Kidney tubule cell (primary cell): ENCODE measurements at regions not wholly inside any gene's neighbourhood (a gene's known extent, or its start where the extent isn't known, plus 50 kb on each side); places are given as distances from the start of the nearest gene placed in this dataset.

Source experiments
- DNase-seq: peaks from one replicate; pipeline ENCODE4 v3.0.0-alpha.2; 2018; ENCODE audit warnings: low spot score

DNA sequence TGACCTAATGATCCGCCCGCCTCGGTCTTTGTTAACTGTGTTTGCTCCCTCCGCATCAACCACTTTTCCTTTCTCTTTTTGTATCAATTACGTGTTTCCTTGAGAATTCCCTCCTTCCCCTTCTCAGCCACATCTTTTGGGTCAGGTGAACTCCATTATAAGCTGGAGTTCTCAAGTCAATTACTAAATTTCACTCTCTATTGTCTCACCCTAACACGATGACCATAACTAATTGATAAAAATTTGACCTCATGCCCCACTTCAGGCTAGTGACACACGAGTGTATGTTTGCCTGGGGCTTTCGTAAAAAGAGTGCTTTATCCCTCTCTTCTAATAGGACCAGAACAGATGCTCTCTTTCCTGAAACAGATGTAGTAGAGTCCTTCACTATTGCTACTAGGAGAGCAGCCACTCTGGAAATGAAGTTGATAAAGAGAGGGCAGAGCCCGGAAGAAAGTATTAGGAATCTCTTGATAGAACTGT lies 403.6 kb upstream of the ANXA10 start:
- no peak for DNase-seq

DNA sequence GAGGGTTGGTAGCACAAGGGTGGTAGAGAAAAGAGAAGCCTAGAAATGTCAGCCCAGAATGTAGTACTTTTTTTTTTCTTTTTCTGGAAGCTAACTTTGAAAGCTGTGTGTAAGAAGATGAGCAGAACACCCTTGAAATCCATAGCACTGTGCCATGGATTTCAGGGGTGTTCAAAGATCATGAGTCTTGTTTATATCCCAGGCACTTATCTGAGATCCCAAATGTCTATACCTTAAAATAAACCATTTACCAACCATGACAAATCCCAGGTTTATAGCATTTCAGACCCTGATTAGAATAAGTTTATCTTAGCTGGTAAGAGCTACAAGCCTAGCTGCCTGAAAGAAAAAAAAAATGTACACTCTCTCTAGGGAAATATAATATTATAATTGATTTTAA lies 389.9 kb upstream of the ANXA10 start:
- no peak for DNase-seq

DNA sequence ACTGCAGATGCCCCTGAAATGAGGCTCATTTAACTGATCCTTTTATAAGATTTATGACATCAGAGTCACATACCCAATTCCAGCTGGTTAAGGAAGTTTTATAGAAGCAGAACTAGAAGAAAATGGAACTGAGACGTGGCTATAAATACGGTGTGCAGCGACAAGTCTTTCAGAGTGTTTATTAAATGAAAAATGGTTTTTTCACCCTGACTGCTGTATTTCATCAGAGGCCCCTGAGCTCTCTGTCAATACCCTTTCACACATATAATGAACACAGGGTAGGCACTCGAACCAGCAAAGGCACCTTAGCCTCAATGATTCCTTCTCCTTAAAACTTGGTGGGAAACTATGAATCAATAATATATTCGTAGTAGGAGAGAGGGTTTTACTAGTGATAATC lies 380.8 kb upstream of the ANXA10 start:
- no peak for DNase-seq

DNA sequence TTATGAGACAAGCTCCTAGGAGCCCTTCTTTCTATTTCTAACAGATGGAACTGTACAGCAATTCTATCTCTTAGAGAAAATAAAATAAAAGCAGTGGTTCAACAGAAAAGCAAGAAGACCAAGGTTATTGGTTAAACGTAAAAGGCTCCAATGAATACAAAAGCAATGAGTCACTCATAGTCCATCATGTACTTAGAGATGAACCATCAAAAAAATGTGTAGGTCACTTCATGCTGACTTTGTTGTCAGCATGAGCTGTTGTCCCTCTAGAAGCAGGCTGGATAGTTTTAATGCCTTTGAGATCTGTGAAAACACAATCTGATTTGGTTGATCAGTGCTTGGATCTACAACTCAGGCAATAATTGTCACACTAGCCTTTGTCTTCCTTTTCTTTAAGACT lies 378.6 kb upstream of the ANXA10 start:
- DNase-seq = no peak

DNA sequence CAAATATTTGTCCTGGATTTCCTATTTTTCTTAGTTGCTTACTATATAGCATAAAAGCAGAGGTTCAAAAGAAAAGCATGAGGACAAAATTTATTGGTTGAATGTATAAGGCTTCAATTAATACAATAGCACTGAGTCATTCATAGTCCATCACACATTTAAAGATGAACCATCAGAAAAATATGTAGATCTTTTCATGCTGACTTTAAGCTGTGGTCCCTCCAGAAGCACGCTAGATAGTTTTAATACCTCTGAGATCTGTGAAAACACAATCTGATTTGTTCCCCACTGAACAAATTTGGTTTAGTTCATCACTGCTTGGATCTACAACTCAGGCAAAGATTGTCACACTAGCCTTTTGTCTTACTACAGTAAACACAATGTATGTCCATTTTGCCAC lies 377.2 kb upstream of the ANXA10 start:
- DNase-seq = no peak

DNA sequence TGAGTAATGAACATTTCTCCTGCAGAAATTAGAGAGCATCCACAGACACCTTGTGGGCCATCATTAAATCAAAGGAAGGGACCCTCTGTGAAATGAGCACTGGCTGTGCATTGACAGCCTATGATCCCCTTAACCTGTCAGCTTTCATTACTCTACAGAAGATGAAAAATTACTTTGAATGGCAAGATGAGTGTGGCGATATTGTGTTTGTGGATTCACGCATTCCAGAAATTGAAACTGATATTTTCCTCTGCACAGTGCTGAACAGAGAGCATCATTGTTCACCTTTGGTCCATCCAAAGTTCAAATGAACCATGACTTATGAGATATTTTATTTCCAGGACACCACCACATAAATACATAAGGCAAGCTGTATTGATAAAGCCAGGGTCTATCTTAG lies 374.8 kb upstream of the ANXA10 start:
- DNase-seq = no peak

DNA sequence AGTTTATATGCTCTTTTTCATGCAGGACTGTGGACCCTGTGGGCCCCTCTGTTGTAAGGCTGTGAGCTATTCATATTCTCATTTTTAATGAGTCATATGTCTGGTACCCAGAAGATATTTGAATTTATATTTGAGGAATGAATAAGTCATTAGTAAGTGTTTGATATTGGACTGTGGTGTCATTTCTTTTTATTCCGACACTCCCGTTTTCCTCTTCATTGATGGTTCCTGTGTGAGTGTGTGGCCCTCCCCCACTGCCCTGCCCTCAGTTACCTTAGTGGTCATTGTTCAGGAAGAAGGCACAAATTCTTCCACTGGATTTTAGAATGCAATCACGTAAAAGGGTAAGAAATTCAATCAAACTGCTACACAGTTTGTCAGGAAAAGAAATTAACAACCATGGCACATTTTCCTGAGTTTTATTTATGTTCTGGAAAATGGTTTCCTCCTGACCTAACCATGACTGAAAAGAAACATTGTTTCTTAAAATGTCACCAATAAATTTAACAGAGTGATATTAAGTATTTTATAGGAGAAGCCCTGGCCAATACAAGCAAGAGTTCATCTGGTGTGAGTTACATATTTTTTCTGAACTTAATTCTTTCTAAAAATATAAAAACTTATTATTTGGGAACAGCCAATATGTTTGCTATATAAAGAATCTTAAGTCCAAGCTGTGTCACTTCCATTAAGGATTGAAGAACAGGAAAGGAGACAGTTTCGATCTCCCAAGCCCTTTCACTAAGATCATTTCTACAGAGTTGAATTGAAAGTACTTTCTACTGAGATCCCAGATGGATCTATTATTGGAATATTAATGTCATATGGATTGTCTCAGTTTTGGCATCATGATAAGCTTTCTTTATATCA lies 370.5 kb upstream of the ANXA10 start:
- DNase-seq = no peak

DNA sequence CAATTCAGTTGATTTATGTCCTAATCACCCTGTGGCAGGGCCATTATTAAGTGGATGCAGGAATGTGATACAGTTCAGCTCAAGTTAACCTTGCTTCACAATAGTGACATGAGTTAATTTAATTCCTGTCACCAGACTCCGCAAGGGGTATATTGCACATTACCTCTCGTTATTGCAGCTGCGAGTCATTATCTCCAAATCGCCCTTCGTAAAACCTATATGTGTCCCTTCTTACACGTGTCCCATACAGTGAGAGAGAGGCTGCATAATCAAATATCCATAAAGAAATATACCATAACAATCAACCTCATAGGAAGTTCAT lies 369.9 kb upstream of the ANXA10 start:
- no peak for DNase-seq

DNA sequence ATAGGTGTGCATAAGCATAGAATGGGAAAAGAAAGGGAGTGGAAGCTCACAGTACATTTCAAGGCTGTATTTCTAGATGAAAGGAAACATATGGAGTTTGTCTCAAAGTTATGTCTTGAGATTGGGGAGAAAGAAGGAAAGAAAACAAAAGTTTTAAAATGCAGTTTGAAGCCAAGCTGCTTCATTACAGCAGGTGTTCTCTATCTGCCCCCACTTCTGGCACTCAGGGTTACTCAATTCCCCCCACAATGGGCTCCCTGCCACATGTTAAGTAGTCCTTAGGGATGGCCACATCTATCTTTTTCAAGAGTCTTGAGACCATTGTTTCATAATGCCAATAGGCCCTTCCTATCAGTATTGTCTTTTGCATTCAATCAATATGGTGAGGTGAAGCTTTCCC lies 367.4 kb upstream of the ANXA10 start:
- no peak for DNase-seq

DNA sequence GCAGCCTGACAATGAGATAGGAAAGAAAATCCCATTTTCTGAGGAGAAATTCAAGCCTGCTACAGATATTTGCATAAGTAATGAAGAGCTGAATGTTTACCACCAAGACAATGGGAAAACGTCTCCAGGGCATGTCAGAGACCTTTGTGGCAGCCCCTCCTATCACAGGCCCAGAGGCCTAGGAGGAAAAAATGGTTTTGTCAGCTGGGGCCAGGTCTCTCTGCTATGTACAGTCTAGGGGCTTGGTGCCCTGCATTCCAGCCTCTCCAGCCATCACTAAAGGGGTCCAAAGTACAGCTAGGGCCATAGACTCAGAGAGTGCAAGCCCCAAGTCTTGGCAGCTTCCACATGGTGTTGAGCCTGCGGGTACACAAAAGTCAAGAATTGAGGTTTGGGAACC lies 361.6 kb upstream of the ANXA10 start:
- no peak for DNase-seq

DNA sequence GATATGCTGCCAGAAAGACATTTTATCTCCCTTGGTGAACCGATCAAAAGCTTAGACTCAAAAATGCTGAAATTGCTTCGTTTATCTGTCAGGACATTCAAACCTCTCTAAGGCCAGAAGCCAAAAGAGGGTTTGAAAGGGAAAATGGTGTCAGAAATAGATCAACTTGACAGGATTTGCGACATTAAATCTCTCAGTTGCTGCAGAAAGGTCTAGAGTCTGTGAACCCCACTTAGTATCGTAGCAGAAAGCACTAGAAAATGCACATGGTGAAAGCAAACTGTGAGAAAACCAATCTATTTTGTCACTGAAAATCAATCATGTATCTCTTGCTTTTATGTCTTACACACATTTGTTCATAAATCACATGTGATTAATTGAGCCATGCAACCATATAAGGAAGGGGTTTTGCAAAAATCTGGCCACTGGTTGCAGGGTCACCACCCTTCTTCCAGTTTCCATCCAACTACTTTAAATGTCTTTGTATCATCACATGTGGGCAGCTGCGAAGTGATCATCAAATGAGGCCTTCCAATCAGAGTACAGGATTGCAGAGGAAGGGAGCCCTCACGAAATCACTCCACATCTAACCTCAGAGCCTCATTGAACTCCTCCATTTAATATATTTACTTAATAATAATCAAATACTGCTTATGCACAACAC lies 347.2 kb upstream of the ANXA10 start:
- DNase-seq = no peak

DNA sequence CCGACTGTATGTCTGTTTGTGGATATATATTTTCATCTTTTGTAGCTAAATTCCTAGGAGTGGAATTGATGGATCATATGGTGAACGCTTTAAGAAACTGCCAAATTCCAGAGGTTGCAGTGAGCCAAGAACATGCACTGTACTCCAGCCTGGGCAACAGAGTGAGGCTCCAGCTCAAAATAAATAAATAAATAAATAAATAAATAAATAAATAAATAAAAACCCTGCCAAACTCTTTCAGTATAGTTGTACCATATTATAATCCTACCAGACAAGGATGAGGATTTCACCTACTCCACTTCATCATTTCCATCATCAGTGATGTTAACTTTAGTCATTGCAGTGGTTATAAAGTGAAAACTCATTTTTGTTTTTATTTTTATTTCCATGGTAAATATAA lies 325.1 kb upstream of the ANXA10 start:
- DNase-seq = no peak

DNA sequence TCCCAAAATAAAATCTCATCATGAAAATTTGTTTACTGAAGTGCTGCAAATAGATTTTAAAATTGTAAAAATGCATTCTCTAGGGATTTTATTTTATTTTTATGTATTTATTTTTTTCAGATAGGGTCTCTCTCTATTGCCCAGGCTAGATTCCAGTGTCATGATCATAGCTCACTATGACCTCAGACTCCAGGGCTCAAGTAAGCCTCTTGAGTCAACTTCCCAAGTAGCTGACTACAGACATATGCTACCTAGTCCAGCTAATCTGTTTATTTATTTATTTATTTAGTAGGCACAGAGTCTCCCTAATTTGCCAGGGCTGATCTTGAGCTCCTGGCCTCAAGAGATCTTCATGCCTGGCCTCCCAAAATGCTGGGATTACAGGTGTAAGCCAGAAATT lies 317.7 kb upstream of the ANXA10 start:
- DNase-seq = no peak

DNA sequence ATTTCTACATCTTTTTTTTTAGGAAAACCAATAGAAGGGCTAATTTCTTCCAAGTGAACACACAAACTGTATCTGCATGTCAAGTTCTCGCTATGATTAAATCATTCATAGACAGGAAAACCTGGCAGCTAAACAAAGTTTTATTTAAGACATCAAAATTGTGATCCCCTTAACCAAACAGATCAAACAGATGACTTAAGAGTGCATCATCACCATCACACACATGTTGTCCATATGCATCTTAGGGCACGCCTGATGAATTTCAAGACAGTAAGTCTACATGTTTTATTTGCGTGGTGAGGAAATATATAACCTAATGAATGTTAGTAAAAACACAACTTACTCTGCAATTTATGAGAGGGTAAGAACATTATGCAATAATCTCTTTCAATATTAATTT lies 317.0 kb upstream of the ANXA10 start:
- DNase-seq = no peak

DNA sequence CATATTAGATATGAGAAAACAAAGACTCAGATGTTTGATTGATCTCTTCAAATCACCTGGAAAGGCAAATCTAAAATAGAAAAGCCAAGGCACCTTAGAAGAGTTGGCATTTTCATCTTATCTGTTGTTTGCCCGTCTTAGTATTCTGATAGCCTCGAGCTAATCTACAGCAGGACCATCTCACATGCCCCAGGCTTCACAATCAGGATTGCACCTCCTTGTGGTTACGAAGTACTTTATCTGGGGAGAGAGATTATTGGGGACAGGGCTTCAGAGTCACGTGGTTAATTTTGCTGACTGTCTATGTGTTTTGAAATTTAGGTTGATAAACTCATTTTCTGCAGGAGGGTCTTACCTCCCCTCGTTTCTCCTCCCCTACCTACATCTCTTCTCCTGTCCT lies 313.1 kb upstream of the ANXA10 start:
- DNase-seq = no peak

DNA sequence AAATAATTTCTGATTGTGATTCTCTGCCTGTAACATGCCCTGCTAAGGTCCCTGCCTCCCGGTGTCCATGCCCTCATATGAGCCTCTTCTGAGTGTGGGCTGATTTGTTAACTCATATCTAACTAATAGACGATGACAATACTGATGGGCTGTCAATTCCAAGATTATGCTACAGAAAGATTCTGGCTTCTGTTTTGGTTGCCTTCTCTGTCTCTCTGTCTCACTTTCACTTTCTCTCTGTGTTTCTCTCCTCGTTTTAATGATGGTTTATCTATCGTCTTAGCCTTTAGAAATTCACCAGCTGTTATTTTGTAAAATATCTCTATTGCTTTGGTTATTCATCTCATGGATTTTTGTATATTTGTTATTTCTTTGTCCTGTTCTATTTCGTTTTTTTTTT lies 312.5 kb upstream of the ANXA10 start:
- DNase-seq = no peak

DNA sequence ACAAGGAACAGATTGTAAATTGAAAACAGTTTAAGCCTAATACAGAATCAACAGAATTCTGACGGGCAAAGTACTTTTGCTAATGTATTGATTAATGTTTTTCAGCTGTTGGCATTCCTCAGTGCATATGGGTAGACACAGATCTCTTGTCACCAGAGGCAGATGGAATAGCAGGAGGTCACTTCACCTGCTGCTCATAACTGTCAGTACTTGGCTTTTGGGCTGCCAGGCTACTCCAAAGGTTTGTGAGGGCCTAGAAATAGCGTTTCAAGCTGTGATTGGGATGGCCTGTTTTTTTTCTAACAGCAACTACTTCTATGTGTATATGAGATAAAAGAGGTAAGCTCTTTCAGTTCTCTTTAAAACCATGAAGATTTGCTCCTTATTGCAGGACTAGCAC lies 307.5 kb upstream of the ANXA10 start:
- DNase-seq = no peak

DNA sequence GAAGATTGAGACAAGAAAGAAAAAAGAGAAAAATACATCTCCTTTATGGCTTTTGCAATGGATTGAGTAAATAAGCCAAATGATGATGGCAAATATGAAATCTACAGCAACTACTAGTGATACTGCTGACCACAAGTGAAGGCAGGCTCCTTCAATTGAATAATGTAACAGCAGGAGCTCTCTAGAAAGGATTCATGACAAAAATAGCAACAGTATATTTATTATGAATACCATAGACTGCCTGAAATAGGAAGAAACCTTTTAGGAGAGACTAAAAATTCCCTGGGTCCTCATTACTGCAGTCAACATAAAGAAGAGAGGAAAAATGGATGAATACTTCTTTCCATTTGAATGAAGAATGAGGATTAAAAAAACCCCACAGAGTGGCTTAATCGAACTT lies 306.8 kb upstream of the ANXA10 start:
- no peak for DNase-seq

DNA sequence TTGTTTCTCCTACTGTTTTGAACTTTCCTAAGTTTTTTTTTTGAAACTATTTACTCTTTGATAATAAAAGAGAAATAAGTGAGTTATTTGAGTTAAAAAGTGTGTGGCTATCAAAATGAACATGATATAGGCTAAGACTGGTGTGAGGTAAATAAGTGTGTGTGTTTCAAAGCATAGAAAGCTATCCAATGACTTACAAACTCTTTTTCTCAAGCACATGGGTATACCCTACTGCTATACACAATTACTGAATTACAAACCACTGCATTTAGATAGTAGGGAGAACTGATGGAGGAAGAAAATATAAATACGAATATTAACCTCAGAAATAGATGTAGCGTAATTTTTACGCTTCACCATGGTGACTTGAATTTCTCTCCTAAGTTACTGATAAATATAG lies 305.8 kb upstream of the ANXA10 start:
- no peak for DNase-seq

DNA sequence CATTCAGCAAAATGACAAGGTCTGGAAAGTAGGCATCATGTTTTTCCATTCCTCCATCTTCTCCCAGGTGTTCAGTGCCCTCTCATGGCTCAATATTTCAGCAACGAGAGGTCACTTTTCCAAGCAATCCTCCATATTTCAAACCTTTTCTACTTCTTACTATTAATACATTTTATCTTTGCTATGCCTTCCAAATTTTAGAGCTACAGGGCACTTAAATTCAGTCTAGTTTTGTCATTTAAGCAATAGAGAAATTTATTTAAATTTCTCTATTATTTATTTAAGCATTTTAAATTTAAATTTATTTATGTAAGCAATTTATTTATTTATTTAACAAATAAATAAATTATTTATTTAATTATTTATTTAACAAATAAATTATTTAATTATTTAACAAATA lies 305.1 kb upstream of the ANXA10 start:
- DNase-seq = no peak

DNA sequence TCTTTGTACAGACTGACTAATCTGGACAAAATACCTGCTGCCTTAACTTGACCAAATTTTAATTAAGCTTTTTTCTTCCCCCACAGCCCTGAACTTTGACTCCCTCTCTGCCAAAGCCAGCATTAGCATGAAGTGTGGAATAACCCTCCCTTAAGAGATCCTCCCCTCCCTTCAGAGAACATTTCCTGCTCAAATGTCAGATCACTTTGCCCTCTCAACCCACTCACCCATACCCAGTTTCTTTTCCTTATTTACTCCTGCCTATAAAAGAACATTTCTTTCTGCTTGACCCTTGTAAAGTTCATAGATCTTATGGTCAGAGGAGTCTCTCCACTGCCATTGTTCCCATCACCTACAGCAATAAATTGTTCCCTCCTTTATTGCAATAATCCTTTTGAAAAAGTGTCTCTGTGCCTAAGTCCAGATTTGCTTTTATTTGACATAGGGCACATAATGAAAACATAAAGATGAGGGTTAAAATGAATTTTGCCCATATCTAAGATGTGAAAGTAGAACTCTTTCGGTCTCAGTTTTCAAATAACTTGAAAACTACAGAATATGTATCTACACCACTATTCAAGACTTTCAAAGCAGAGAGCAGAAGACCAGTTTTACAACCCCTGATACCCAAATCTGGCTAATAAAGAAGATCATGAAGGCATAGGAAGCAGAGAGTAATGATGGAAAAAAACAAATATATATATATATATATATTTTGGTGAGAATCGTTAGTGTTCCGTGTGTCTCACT lies 289.7 kb upstream of the ANXA10 start:
- DNase-seq = no peak

DNA sequence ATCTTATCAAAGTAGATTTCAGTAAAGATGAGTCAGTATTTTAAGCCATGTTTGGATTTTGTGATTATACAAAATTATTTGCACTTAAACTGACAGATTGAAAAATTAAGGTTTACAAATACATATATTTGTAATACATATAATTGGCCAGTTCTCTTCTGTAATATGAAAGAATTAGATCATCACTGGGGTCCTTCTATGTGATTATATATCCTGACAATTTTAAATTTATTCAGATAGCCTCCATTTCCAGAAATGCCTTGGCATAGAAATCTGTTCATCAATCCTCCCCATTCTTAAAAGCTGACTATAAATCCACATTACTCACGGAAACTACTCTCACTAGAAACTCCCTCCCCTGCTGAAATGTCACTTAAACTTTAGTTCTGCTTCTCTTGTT lies 280.4 kb upstream of the ANXA10 start:
- DNase-seq = no peak

DNA sequence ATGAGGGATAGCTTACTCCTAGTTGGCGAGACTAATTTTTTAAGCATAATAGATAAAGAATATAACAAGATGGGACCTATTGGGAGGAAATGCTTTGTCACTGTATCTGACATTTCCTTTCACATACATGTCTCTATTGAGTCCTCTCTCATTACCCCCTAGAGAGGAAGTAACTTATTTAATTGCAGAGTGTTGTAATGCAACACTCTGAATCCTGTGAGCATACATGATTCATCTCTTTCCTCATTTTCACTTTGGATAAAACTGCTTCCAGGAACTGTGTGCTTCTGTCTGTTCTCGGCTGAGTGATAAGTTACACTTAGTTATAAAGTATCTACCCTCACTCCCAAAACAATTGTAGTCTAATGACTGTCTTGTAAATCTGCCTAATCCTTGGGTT lies 266.1 kb upstream of the ANXA10 start:
- DNase-seq = peak; percentile 7
